ENCODE measurements at regions not wholly inside any gene's neighbourhood (a gene's known extent, or its start where the extent isn't known, plus 50 kb on each side); places are given as distances from the start of the nearest gene placed in this dataset.

DNA sequence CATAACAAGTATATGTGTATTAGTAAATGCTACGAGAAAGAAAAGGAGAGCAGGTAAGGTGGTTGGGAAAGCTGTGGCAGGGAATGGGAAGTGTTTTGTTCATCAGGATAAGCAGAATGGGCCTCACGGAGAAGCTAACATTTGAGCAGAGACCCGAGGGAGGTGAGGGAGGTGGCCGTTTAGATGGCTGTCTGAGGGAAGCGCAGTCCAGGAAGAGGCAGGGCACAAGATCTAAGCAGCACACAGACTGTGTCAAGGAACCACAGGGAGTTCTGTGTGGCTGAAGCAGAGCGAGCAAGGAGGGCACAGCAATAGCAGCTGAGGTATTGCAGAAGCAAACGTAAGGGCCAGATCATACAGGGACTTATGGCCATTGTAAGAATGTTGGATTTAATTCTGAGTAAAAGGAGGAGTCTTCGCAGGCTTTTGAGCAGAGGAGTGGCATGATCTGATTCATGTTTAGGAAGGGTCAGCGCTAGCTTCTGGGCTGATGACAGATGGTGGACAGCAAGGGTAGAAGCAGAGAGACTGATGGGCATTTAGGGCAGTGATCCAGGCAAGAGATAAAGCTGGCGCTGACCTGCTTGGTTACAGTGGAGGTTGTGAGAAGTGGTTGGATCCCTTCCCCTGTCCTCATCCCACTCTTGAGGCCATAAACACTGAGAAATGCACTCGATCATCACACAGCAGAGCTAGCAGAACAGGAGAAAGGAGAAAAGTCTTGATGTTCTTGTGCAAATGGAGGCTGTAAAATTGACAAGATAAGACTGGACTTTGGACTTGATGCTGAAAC is 199.9 kb downstream of the LACC1 start:
- TF ChIP-seq, protein P1, sequence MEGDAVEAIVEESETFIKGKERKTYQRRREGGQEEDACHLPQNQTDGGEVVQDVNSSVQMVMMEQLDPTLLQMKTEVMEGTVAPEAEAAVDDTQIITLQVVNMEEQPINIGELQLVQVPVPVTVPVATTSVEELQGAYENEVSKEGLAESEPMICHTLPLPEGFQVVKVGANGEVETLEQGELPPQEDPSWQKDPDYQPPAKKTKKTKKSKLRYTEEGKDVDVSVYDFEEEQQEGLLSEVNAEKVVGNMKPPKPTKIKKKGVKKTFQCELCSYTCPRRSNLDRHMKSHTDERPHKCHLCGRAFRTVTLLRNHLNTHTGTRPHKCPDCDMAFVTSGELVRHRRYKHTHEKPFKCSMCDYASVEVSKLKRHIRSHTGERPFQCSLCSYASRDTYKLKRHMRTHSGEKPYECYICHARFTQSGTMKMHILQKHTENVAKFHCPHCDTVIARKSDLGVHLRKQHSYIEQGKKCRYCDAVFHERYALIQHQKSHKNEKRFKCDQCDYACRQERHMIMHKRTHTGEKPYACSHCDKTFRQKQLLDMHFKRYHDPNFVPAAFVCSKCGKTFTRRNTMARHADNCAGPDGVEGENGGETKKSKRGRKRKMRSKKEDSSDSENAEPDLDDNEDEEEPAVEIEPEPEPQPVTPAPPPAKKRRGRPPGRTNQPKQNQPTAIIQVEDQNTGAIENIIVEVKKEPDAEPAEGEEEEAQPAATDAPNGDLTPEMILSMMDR (IDR thresholded peaks at IDR 0.05) = no peak
- TF ChIP-seq ZFX (IDR thresholded peaks at IDR 0.05; ENCODE audit: borderline replicate concordance) = no peak

All from 22Rv1 (cell line).